Neutrophil (primary cell): ENCODE measurements at regions not wholly inside any gene's neighbourhood (a gene's known extent, or its start where the extent isn't known, plus 50 kb on each side); places are given as distances from the start of the nearest gene placed in this dataset.

Experiments
- H3K27ac ChIP-seq: fragments of 200-600 bp; sonication (generic); 2 replicates; pipeline ENCODE4 v1.5.1; 2016; ENCODE audit warnings: mild to moderate bottlenecking, moderate library complexity
- H3K27me3 ChIP-seq: fragments of 200-600 bp; sonication (generic); 2 replicates; pipeline ENCODE4 v1.6.0; 2016; ENCODE audit warnings: mild to moderate bottlenecking
- H3K36me3 ChIP-seq: fragments of 200-600 bp; sonication (generic); 2 replicates; pipeline ENCODE4 v1.5.1; 2017
- H3K4me1 ChIP-seq, 2 experiments: fragments of 200-600 bp in 1 of 2; sonication (generic) in 1 of 2; 1 replicate in 1 of 2; 2 replicates in 1 of 2; pipeline versions ENCODE4 v1.5.1 to v1.6.1; 2013 to 2016; ENCODE audit warnings: low read depth in 1 of 2, low read length in 1 of 2, mild to moderate bottlenecking in 1 of 2, moderate library complexity in 1 of 2; ENCODE audit not compliant: control insufficient read depth in 1 of 2, insufficient read depth in 1 of 2
- H3K4me3 ChIP-seq, 2 experiments: fragments of 200-600 bp in 1 of 2; sonication (generic) in 1 of 2; 1 replicate in 1 of 2; 2 replicates in 1 of 2; pipeline ENCODE4 v1.5.1; 2013 to 2016; ENCODE audit warnings: low read depth in 1 of 2, low read length in 1 of 2, mild to moderate bottlenecking in 1 of 2, moderate library complexity in 1 of 2
- H3K9me3 ChIP-seq: fragments of 200-600 bp; sonication (generic); 2 replicates; pipeline ENCODE4 v1.5.1; 2016
- CTCF ChIP-seq: fragments of 200-600 bp; sonication (generic); IDR thresholded peaks from 2 replicates; pipeline ENCODE4 v1.5.1; 2016; ENCODE audit warnings: antibody characterized with exemption

GRCh38 chr11:70612459-70613141, 214.3 kb downstream of the CTTN start:
- Histone ChIP-seq H3K27ac (no peak overlapping the region), H3K27me3 (peaks cover 26% of the 10 kb centered on the region), H3K4me1 (no peaks in the 10 kb centered on the region), H3K9me3 (no peaks in the 10 kb centered on the region), H3K4me3 (no peak overlapping the region), H3K36me3 (no peaks in the 10 kb centered on the region)
- no peak for TF ChIP-seq CTCF

GRCh38 chr11:70614034-70614681, 215.8 kb downstream of the CTTN start:
- no peak for TF ChIP-seq CTCF
- H3K4me3 ChIP-seq: no peak overlapping the region
- H3K4me1 ChIP-seq: no peaks in the 10 kb centered on the region
- H3K27me3 ChIP-seq: peaks cover 26% of the 10 kb centered on the region
- no peaks in the 10 kb centered on the region for H3K9me3 ChIP-seq
- no peak overlapping the region for H3K27ac ChIP-seq
- H3K36me3 ChIP-seq: no peaks in the 10 kb centered on the region

GRCh38 chr11:70615036-70615875, 216.9 kb downstream of the CTTN start:
- H3K9me3 ChIP-seq: no peaks in the 10 kb centered on the region
- TF ChIP-seq CTCF: no peak

GRCh38 chr11:70616317-70616716, 218.0 kb downstream of the CTTN start:
- no peaks in the 10 kb centered on the region for H3K36me3 ChIP-seq
- no peak for TF ChIP-seq CTCF
- no peaks in the 10 kb centered on the region for H3K4me1 ChIP-seq
- no peak overlapping the region for H3K27ac ChIP-seq
- H3K27me3 ChIP-seq: peaks cover 11% of the 10 kb centered on the region
- no peak overlapping the region for H3K4me3 ChIP-seq
- no peaks in the 10 kb centered on the region for H3K9me3 ChIP-seq

More at GRCh38 chr11:70615036-70615875, 216.9 kb downstream of the CTTN start:
- Histone ChIP-seq H3K4me1 (no peaks in the 10 kb centered on the region), H3K27ac (no peak overlapping the region), H3K4me3 (no peak overlapping the region), H3K36me3 (no peaks in the 10 kb centered on the region), H3K27me3 (peaks cover 21% of the 10 kb centered on the region)

GRCh38 chr11:70616938-70617654, 218.8 kb downstream of the CTTN start:
- peaks cover 3% of the 10 kb centered on the region for H3K27me3 ChIP-seq
- H3K27ac ChIP-seq: no peak overlapping the region
- H3K36me3 ChIP-seq: no peaks in the 10 kb centered on the region
- TF ChIP-seq CTCF: no peak
- no peaks in the 10 kb centered on the region for H3K4me1 ChIP-seq
- H3K4me3 ChIP-seq: no peak overlapping the region
- H3K9me3 ChIP-seq: no peaks in the 10 kb centered on the region
